ENCODE measurements at regions not wholly inside any gene's neighbourhood (a gene's known extent, or its start where the extent isn't known, plus 50 kb on each side); places are given as distances from the start of the nearest gene placed in this dataset.

DNA sequence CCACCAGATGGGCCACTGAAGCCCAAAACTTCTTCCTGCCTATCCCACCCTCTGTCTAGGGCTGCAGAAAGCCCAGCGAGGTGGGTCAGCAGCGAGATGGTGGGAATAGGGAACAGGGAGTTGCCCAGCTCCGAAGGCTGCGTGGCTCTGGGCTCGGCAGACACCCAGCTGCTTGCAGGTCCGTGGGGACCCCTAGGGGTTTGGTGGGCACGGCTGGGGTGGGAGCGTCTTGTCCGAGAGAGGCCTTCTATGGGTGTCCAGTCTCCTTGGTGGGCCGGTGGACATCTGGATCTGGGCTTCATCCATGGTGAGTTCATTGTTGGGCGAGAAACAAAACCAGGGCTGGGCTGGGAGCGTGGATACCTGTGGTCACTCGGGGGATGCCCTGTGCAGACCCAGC, 1211.0 kb downstream of the BRD1 start:
- Histone ChIP-seq H3K27ac (no peak overlapping the region), H3K9me3 (ENCODE audit: low read depth) (no peaks in the 10 kb centered on the region), H3K4me3 (no peak overlapping the region), H3K79me2 (ENCODE audit: insufficient read depth) (no peaks in the 10 kb centered on the region), H4K20me1 (ENCODE audit: insufficient read depth) (no peaks in the 10 kb centered on the region), H3K9ac (no peak overlapping the region), H2AFZ (no peak overlapping the region), H3F3A (ENCODE audit: insufficient read depth) (no peaks in the 10 kb centered on the region), H3K4me2 (ENCODE audit: unreplicated experiment) (no peak overlapping the region), H3K4me1 (ENCODE audit: insufficient read depth) (no peaks in the 10 kb centered on the region), H3K36me3 (ENCODE audit: low read depth) (no peaks in the 10 kb centered on the region), H3K9me2 (ENCODE audit: insufficient read depth) (no peaks in the 10 kb centered on the region), H3K27me3 (replicated peaks; ENCODE audit: insufficient read depth) (no peaks in the 10 kb centered on the region)
- DNase-seq, result no peak
- in situ Hi-C loops (cut with MboI), result no loop called here
- 66 to 69% methylated on average over 12 to 13 of the region's 13 CpGs for WGBS, 2 experiments (ENCODE audit: low coverage in 1 of 2, low lambda C conversion rate in 2 of 2, missing lambda C conversion rate in 2 of 2)
- TF ChIP-seq EZH2 (IDR thresholded peaks at IDR 0.05; ENCODE audit: insufficient read depth, poor library complexity, severe bottlenecking), result no peak

- WGBS, 2 experiments (ENCODE audit: low coverage in 1 of 2, low lambda C conversion rate in 2 of 2, missing lambda C conversion rate in 2 of 2), result 73 to 74% methylated on average over 19 to 22 of the region's 22 CpGs
- no peaks in the 10 kb centered on the region for H3K4me1 ChIP-seq (ENCODE audit: insufficient read depth)
- no peaks in the 10 kb centered on the region for H3K9me3 ChIP-seq (ENCODE audit: low read depth)
- H3K36me3 ChIP-seq (ENCODE audit: low read depth), result no peaks in the 10 kb centered on the region
- no peaks in the 10 kb centered on the region for H3K27me3 ChIP-seq (replicated peaks; ENCODE audit: insufficient read depth)
- no peaks in the 10 kb centered on the region for H3K9me2 ChIP-seq (ENCODE audit: insufficient read depth)
- no peaks in the 10 kb centered on the region for H3K79me2 ChIP-seq (ENCODE audit: insufficient read depth)
- no peak overlapping the region for H3K9ac ChIP-seq
- in situ Hi-C loops (cut with MboI), result no loop called here
- TF ChIP-seq EZH2phosphoT487 (IDR thresholded peaks at IDR 0.05; ENCODE audit: insufficient read depth, low read depth), result no peak
- no peak for TF ChIP-seq EZH2 (IDR thresholded peaks at IDR 0.05; ENCODE audit: insufficient read depth, poor library complexity, severe bottlenecking)
- no peak overlapping the region for H2AFZ ChIP-seq
- no peak for DNase-seq
- H3K4me3 ChIP-seq, result no peak overlapping the region
- H3F3A ChIP-seq (ENCODE audit: insufficient read depth), result no peaks in the 10 kb centered on the region
- no peak overlapping the region for H3K4me2 ChIP-seq (ENCODE audit: unreplicated experiment)
- no peaks in the 10 kb centered on the region for H4K20me1 ChIP-seq (ENCODE audit: insufficient read depth)
- no peak overlapping the region for H3K27ac ChIP-seq
Measured at GRCh38 chr22:48615171-48616008, 1212.3 kb downstream of the BRD1 start.

GRCh38 chr22:48613566-48614200, 1214.0 kb downstream of the BRD1 start:
- no peaks in the 10 kb centered on the region for H3F3A ChIP-seq (ENCODE audit: insufficient read depth)
- WGBS, 2 experiments (ENCODE audit: low coverage in 1 of 2, low lambda C conversion rate in 2 of 2, missing lambda C conversion rate in 2 of 2), result 75 to 76% methylated on average over 32 of the region's 32 CpGs
- no peaks in the 10 kb centered on the region for H3K4me1 ChIP-seq (ENCODE audit: insufficient read depth)
- H4K20me1 ChIP-seq (ENCODE audit: insufficient read depth), result no peaks in the 10 kb centered on the region
- H2AFZ ChIP-seq, result no peak overlapping the region
- no peaks in the 10 kb centered on the region for H3K79me2 ChIP-seq (ENCODE audit: insufficient read depth)
- H3K9me2 ChIP-seq (ENCODE audit: insufficient read depth), result no peaks in the 10 kb centered on the region
- H3K36me3 ChIP-seq (ENCODE audit: low read depth), result no peaks in the 10 kb centered on the region
- no peaks in the 10 kb centered on the region for H3K27me3 ChIP-seq (replicated peaks; ENCODE audit: insufficient read depth)
- H3K27ac ChIP-seq, result no peak overlapping the region
- TF ChIP-seq EZH2phosphoT487 (IDR thresholded peaks at IDR 0.05; ENCODE audit: insufficient read depth, low read depth) (no peak), EZH2 (IDR thresholded peaks at IDR 0.05; ENCODE audit: insufficient read depth, poor library complexity, severe bottlenecking) (no peak)
- no peak overlapping the region for H3K4me3 ChIP-seq
- no peak overlapping the region for H3K4me2 ChIP-seq (ENCODE audit: unreplicated experiment)
- no peak for DNase-seq
- no peaks in the 10 kb centered on the region for H3K9me3 ChIP-seq (ENCODE audit: low read depth)
- in situ Hi-C loops (cut with MboI), result no loop called here
- H3K9ac ChIP-seq, result no peak overlapping the region

DNA sequence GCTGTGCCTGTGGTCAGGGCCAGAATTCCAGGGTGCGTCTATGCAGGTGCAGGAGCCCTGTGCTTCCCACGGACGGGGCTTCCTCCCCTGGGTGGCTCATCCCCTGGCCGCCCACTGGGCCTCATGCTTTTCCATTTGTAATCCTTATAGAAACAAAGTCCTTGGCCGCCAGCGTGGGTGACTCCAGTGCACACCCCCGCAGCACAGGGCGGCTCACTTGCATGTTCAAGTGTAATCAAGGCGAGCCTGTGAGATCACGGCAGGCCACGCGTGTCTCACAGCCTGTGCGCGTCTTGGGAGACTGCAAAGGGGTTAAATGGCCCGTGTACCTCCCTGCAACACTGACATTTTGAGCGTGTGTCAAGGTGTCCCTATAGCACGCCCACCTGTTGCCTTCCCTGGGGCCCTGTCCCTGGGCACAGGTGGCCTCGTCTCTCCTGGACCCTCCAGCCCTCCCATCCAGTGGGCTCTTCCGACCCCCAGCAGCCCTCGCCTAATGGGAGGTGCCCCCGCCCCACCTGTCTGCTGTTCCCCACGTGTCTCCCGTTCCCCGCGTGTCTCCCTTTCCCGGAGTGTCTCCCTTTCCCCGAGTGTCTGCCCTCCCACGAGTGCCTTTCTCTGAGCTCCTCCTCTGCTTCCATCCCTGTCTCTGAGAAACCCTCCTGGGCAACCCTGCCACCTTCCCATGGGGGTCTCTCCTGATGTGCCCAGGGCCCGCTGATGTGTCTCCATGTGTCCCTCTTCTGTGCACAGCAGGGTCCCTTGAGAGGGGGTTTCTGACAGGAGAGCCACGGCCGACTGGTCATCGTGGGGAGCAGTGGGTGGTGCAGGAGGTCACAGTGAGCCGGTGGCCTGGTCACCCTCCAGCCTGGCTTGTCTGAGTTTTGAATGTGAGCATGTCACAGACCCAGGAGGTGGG, 1215.3 kb downstream of the BRD1 start:
- in situ Hi-C loops (cut with MboI), result no loop called here
- H3K27ac ChIP-seq, result no peak overlapping the region
- no peak for TF ChIP-seq EZH2phosphoT487 (IDR thresholded peaks at IDR 0.05; ENCODE audit: insufficient read depth, low read depth)
- no peak for TF ChIP-seq EZH2 (IDR thresholded peaks at IDR 0.05; ENCODE audit: insufficient read depth, poor library complexity, severe bottlenecking)

More for the DNA sequence above, 1215.3 kb downstream of the BRD1 start:
- no peaks in the 10 kb centered on the region for H3K9me2 ChIP-seq (ENCODE audit: insufficient read depth)
- no peak overlapping the region for H3K4me2 ChIP-seq (ENCODE audit: unreplicated experiment)
- no peaks in the 10 kb centered on the region for H3K4me1 ChIP-seq (ENCODE audit: insufficient read depth)
- H3K9ac ChIP-seq, result no peak overlapping the region
- DNase-seq, result no peak
- H3F3A ChIP-seq (ENCODE audit: insufficient read depth), result no peaks in the 10 kb centered on the region
- no peak overlapping the region for H3K4me3 ChIP-seq
- WGBS, 2 experiments (ENCODE audit: low coverage in 1 of 2, low lambda C conversion rate in 2 of 2, missing lambda C conversion rate in 2 of 2), result 69 to 74% methylated on average over 30 to 33 of the region's 33 CpGs
- H3K36me3 ChIP-seq (ENCODE audit: low read depth), result no peaks in the 10 kb centered on the region
- no peaks in the 10 kb centered on the region for H4K20me1 ChIP-seq (ENCODE audit: insufficient read depth)
- H3K27me3 ChIP-seq (replicated peaks; ENCODE audit: insufficient read depth), result no peaks in the 10 kb centered on the region
- H3K79me2 ChIP-seq (ENCODE audit: insufficient read depth), result no peaks in the 10 kb centered on the region
- H3K9me3 ChIP-seq (ENCODE audit: low read depth), result no peaks in the 10 kb centered on the region
- no peak overlapping the region for H2AFZ ChIP-seq
